Kidney (tissue), 13 donors: ENCODE measurements at regions not wholly inside any gene's neighbourhood (a gene's known extent, or its start where the extent isn't known, plus 50 kb on each side); places are given as distances from the start of the nearest gene placed in this dataset.

Experiments used
- DNase-seq, 5 donors: peaks; one replicate each; pipeline ENCODE4 v3.0.0-alpha.2; 2013 to 2020
- FAIRE-seq: peaks from 2 replicates; lab custom pipeline; 2012; peaks lifted over from hg19 to GRCh38; lab: Jason Lieb, UNC
- H3K27ac ChIP-seq, 2 donors: one replicate each; pipeline ENCODE4 v1.7.0; 2013; ENCODE audit warnings: low read depth in 2 of 2, low read length in 2 of 2, inconsistent platforms in 1 of 2
- H3K27me3 ChIP-seq: one replicate; pipeline ENCODE4 v1.7.1; 2013; ENCODE audit warnings: low read length, inconsistent platforms; ENCODE audit not compliant: control insufficient read depth, insufficient read depth
- H3K36me3 ChIP-seq, 3 donors: one replicate each; pipeline versions ENCODE4 v1.7.0 to v1.7.1; 2013; ENCODE audit warnings: low read length in 3 of 3, control low read depth in 1 of 3, inconsistent platforms in 1 of 3; ENCODE audit not compliant: insufficient read depth in 3 of 3, control insufficient read depth in 2 of 3
- H3K4me1 ChIP-seq, 3 donors: one replicate each; pipeline versions ENCODE4 v1.7.0 to v1.7.1; 2013; ENCODE audit warnings: low read length in 3 of 3, inconsistent platforms in 1 of 3, low read depth in 1 of 3; ENCODE audit not compliant: control insufficient read depth in 2 of 3, insufficient read depth in 2 of 3
- H3K4me3 ChIP-seq, 3 donors: one replicate each; pipeline versions ENCODE4 v1.7.0 to v1.8.1; 2013; ENCODE audit warnings: low read length in 3 of 3, control low read depth in 1 of 3, inconsistent platforms in 1 of 3
- H3K9ac ChIP-seq, 3 donors: one replicate each; pipeline versions ENCODE4 v1.7.0 to v1.7.1; 2013; ENCODE audit warnings: low read length in 3 of 3, control low read depth in 1 of 3, inconsistent platforms in 1 of 3
- H3K9me3 ChIP-seq, 3 donors: one replicate each; pipeline versions ENCODE4 v1.7.0 to v1.7.1; 2013; ENCODE audit warnings: low read length in 3 of 3, control low read depth in 1 of 3, inconsistent platforms in 1 of 3; ENCODE audit not compliant: control insufficient read depth in 2 of 3, insufficient read depth in 1 of 3
- CTCF ChIP-seq: IDR thresholded peaks from 3 replicates; pipeline ENCODE4 v1.5.1; 2012; ENCODE audit warnings: mild to moderate bottlenecking, moderate library complexity, borderline replicate concordance; ENCODE audit not compliant: insufficient read depth; ENCODE audit errors: extremely low read depth
- intact Hi-C: fragments of 100-400 bp; cut with DNase I; formaldehyde crosslinking; loops from one replicate; pipeline ENCODE4 v1.11.1; 2022
- donor health status: control.
- donor health status: control.
- donor health status: control.
- donor health status: control.
- donor health status: control.
- donor health status: DM: yes; HTN: yes; CAD: no.
- donor health status: Normal renal cell carcinoma (clear cell type).

- H3K27me3 ChIP-seq = no peaks in the 10 kb centered on the region
- TF ChIP-seq CTCF = no peak
- intact Hi-C loops = no loop called here
- no peaks in the 10 kb centered on the region for H3K9me3 ChIP-seq
- no peaks in the 10 kb centered on the region for H3K4me1 ChIP-seq
- DNase-seq = no peak
- FAIRE-seq = no peak
- H3K27ac ChIP-seq = no peak overlapping the region
- no peaks in the 10 kb centered on the region for H3K36me3 ChIP-seq
- no peak overlapping the region for H3K4me3 ChIP-seq
- no peak overlapping the region for H3K9ac ChIP-seq
Measured at GRCh38 chr12:19641235-19642080, 202.2 kb downstream of the AEBP2 start.

- DNase-seq (no peak), FAIRE-seq (no peak)
- H3K27ac ChIP-seq = no peak overlapping the region
- H3K36me3 ChIP-seq = no peaks in the 10 kb centered on the region
- no peak overlapping the region for H3K9ac ChIP-seq
- H3K4me1 ChIP-seq = no peaks in the 10 kb centered on the region
- TF ChIP-seq CTCF = no peak
- no peaks in the 10 kb centered on the region for H3K27me3 ChIP-seq
- no peak overlapping the region for H3K4me3 ChIP-seq
- no peaks in the 10 kb centered on the region for H3K9me3 ChIP-seq
- intact Hi-C loops = no loop called here
Measured at GRCh38 chr12:19642345-19642744, 203.1 kb downstream of the AEBP2 start.

GRCh38 chr12:19643635-19644034 lies 204.3 kb downstream of the AEBP2 start:
- intact Hi-C loops = no loop called here
- Histone ChIP-seq H3K4me1 (no peaks in the 10 kb centered on the region), H3K9ac (no peak overlapping the region), H3K9me3 (no peaks in the 10 kb centered on the region), H3K27ac (no peak overlapping the region), H3K36me3 (no peaks in the 10 kb centered on the region), H3K27me3 (no peaks in the 10 kb centered on the region), H3K4me3 (no peak overlapping the region)
- FAIRE-seq (peak; percentile 11), DNase-seq (peak in 3 of 5 donors; percentile 45 to 88 (median 80))
- peak; percentile 54 for TF ChIP-seq CTCF

- intact Hi-C loops = no loop called here
- DNase-seq = no peak
- Histone ChIP-seq H3K27ac (no peak overlapping the region), H3K9ac (no peak overlapping the region), H3K9me3 (no peaks in the 10 kb centered on the region), H3K4me3 (no peak overlapping the region), H3K36me3 (no peaks in the 10 kb centered on the region), H3K4me1 (no peaks in the 10 kb centered on the region), H3K27me3 (no peaks in the 10 kb centered on the region)
- TF ChIP-seq CTCF = no peak
- FAIRE-seq = no peak
Measured at GRCh38 chr12:19644571-19644970, 205.3 kb downstream of the AEBP2 start.
